ENCODE measurements at regions not wholly inside any gene's neighbourhood (a gene's known extent, or its start where the extent isn't known, plus 50 kb on each side); places are given as distances from the start of the nearest gene placed in this dataset.

DNA sequence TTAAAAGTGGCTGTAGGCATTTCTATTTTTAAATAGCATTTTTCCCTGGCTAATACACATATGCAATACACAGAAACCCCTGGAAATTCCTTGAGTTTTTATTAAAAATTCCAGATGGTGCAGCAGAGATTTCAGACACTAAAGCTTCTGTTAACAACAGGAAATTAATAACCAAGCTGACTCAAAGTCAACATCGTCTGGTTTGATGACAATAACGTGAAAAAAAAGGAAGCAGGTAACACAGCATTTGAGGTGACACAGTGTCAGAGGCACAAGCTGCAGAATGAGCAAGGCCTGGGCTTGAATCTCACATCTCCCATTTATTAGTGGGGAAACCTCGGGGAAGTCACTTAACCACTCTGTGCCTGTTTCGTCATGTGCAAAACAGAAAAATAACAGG, 64.6 kb upstream of the GJB5 start:
- TF ChIP-seq, protein P1, sequence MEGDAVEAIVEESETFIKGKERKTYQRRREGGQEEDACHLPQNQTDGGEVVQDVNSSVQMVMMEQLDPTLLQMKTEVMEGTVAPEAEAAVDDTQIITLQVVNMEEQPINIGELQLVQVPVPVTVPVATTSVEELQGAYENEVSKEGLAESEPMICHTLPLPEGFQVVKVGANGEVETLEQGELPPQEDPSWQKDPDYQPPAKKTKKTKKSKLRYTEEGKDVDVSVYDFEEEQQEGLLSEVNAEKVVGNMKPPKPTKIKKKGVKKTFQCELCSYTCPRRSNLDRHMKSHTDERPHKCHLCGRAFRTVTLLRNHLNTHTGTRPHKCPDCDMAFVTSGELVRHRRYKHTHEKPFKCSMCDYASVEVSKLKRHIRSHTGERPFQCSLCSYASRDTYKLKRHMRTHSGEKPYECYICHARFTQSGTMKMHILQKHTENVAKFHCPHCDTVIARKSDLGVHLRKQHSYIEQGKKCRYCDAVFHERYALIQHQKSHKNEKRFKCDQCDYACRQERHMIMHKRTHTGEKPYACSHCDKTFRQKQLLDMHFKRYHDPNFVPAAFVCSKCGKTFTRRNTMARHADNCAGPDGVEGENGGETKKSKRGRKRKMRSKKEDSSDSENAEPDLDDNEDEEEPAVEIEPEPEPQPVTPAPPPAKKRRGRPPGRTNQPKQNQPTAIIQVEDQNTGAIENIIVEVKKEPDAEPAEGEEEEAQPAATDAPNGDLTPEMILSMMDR (IDR thresholded peaks at IDR 0.05; ENCODE audit: borderline replicate concordance, extremely low read depth, low read length, poor library complexity, severe bottlenecking) = no peak
- no peak for TF ChIP-seq EZH2 (IDR thresholded peaks at IDR 0.05; ENCODE audit: borderline replicate concordance, low read depth, low read length, severe bottlenecking)

All from DND-41 (cell line).